Erythroblast (primary cell): ENCODE measurements at regions not wholly inside any gene's neighbourhood (a gene's known extent, or its start where the extent isn't known, plus 50 kb on each side); places are given as distances from the start of the nearest gene placed in this dataset.

Experiments
- GATA1 ChIP-seq: IDR thresholded peaks from 2 replicates; pipeline ENCODE4 v1.6.1; 2011; ENCODE audit warnings: low read depth, mild to moderate bottlenecking, control low read depth, low read length, moderate library complexity
- POLR2A ChIP-seq: IDR thresholded peaks from 2 replicates; pipeline ENCODE4 v1.6.1; 2011; ENCODE audit warnings: mild to moderate bottlenecking, low read length

DNA sequence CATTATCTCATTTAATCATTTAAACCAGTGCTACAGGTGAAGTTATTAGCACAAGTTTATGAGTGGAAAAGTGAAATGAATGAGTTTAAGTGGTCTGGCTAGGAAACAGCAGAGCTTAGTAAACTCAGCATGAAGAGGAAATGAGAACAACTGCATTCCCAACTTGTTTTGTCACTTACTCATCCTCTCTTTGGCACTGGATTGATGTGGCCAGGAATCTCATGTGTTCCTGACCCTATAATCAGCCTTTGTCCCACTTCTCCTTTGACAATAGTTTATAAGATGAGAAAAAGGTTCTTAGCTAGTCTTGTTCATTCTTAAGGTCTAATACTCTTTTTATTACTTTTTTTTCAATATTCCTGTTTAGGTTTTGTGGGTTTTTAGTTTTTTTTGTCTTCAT is 559.2 kb upstream of the TLE4 start:
- TF ChIP-seq POLR2A = no peak
- no peak for TF ChIP-seq GATA1
